GM23248 (cell line): ENCODE measurements at regions not wholly inside any gene's neighbourhood (a gene's known extent, or its start where the extent isn't known, plus 50 kb on each side); places are given as distances from the start of the nearest gene placed in this dataset.

ENCODE experiments used
- DNase-seq: peaks from one replicate; pipeline ENCODE4 v3.0.0-alpha.2; 2015
- H2AFZ ChIP-seq: fragments of 200-600 bp; sonication (generic); 2 replicates; pipeline ENCODE4 v1.6.1; 2016; ENCODE audit warnings: antibody characterized with exemption
- H3F3A ChIP-seq: fragments of 200-600 bp; sonication (generic); 2 replicates; pipeline ENCODE4 v1.6.1; 2016; ENCODE audit warnings: mild to moderate bottlenecking, antibody characterized with exemption, mixed run types; ENCODE audit not compliant: insufficient read depth
- H3K27ac ChIP-seq: fragments of 200-600 bp; sonication (generic); 2 replicates; pipeline ENCODE4 v1.5.1; 2016; ENCODE audit warnings: mild to moderate bottlenecking
- H3K27me3 ChIP-seq: fragments of 200-600 bp; sonication (generic); replicated peaks from 2 replicates; pipeline ENCODE4 v1.6.1; 2016; ENCODE audit warnings: mild to moderate bottlenecking; ENCODE audit not compliant: insufficient read depth
- H3K36me3 ChIP-seq: fragments of 200-600 bp; sonication (generic); 2 replicates; pipeline ENCODE4 v1.6.1; 2016; ENCODE audit warnings: low read depth, mild to moderate bottlenecking
- H3K4me1 ChIP-seq: fragments of 200-600 bp; sonication (generic); 2 replicates; pipeline ENCODE4 v1.6.1; 2016; ENCODE audit warnings: mild to moderate bottlenecking; ENCODE audit not compliant: insufficient read depth
- H3K4me2 ChIP-seq: fragments of 200-600 bp; sonication (generic); one replicate; pipeline ENCODE4 v1.6.1; 2016; ENCODE audit warnings: mild to moderate bottlenecking; ENCODE audit not compliant: unreplicated experiment
- H3K4me3 ChIP-seq: fragments of 200-600 bp; sonication (generic); 2 replicates; pipeline ENCODE4 v1.5.1; 2016; ENCODE audit warnings: mild to moderate bottlenecking
- H3K79me2 ChIP-seq: fragments of 200-600 bp; sonication (generic); 2 replicates; pipeline ENCODE4 v1.6.1; 2016; ENCODE audit warnings: mild to moderate bottlenecking; ENCODE audit not compliant: insufficient read depth
- H3K9ac ChIP-seq: fragments of 200-600 bp; sonication (generic); 2 replicates; pipeline ENCODE4 v1.6.1; 2016; ENCODE audit warnings: mild to moderate bottlenecking
- H3K9me2 ChIP-seq: fragments of 200-600 bp; sonication (generic); 2 replicates; pipeline ENCODE4 v1.6.1; 2016; ENCODE audit warnings: mixed run types, mild to moderate bottlenecking, moderate library complexity; ENCODE audit not compliant: insufficient read depth
- H3K9me3 ChIP-seq: fragments of 200-600 bp; sonication (generic); one replicate; pipeline ENCODE4 v1.6.1; 2017; ENCODE audit warnings: low read depth
- H4K20me1 ChIP-seq: fragments of 200-600 bp; sonication (generic); 2 replicates; pipeline ENCODE4 v1.6.0; 2016; ENCODE audit not compliant: insufficient read depth
- EZH2 ChIP-seq: fragments of 200-600 bp; sonication (generic); IDR thresholded peaks from 2 replicates; pipeline ENCODE4 v1.6.1; 2018; ENCODE audit warnings: antibody characterized with exemption, mild to moderate bottlenecking; ENCODE audit not compliant: insufficient read depth, poor library complexity, severe bottlenecking
- EZH2phosphoT487 ChIP-seq: fragments of 200-600 bp; sonication (generic); IDR thresholded peaks from 2 replicates; pipeline ENCODE4 v1.6.1; 2018; ENCODE audit warnings: antibody characterized with exemption, moderate library complexity, mild to moderate bottlenecking, low read depth; ENCODE audit not compliant: insufficient read depth
- WGBS, 2 experiments: methylation state at CpG; one replicate each; pipeline ENCODE4 v1.1.6; 2015 to 2017; ENCODE audit warnings: low lambda C conversion rate in 2 of 2, low coverage in 1 of 2; ENCODE audit errors: missing lambda C conversion rate in 2 of 2; 5-methylcytosine and 5-hydroxymethylcytosine counted together
- in situ Hi-C: fragments of 300-500 bp; cut with MboI; formaldehyde crosslinking; loops from 2 replicates; pipeline ENCODE4 v1.15.0; 2020

- DNase-seq: no peak
- Histone ChIP-seq H2AFZ (0 out of 2 replicates have a peak overlapping the region, but pooled peaks have one; percentile 13), H3K9me2 (no peaks in the 10 kb centered on the region), H3K27ac (no peak overlapping the region), H4K20me1 (no peaks in the 10 kb centered on the region), H3F3A (peaks cover 23% of the 10 kb centered on the region), H3K79me2 (no peaks in the 10 kb centered on the region), H3K27me3 (no peaks in the 10 kb centered on the region), H3K36me3 (no peaks in the 10 kb centered on the region), H3K9me3 (no peaks in the 10 kb centered on the region), H3K9ac (no peak overlapping the region), H3K4me3 (no peak overlapping the region), H3K4me1 (peaks cover 31% of the 10 kb centered on the region), H3K4me2 (no peak overlapping the region)
- in situ Hi-C loops: no loop called here
- TF ChIP-seq EZH2 (no peak), EZH2phosphoT487 (no peak)
- WGBS, 2 experiments: 42 to 65% methylated on average over 2 of the region's 2 CpGs
Observed at GRCh38 chr2:217650229-217650628, 352.6 kb downstream of the TNS1 start.

DNA sequence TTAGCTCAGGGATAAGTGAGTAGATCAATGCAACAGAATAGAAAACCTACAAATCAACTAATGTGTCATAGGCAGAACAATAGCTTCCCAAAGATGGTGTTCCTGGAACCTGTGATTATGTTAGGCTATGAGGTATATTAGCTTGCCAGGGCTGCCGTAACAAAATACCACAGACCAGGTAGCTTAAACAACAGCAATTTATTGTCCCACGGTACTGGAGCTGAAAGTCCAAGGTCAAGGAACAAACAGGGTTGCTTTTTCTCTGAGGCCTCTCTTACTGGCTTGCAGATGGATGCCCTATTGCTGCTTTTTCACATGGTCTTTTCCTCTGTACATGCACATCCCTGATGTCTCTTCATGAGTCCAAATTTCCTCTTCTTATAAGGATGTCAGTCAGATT lies 354.9 kb downstream of the TNS1 start:
- TF ChIP-seq EZH2: no peak
- no peak for TF ChIP-seq EZH2phosphoT487
- in situ Hi-C loops: no loop called here
- H2AFZ ChIP-seq: no peak overlapping the region
- H3K4me2 ChIP-seq: no peak overlapping the region
- no peak for DNase-seq
- H3K9ac ChIP-seq: no peak overlapping the region
- H3K27me3 ChIP-seq: no peaks in the 10 kb centered on the region
- 91 to 92% methylated on average over 2 of the region's 2 CpGs for WGBS, 2 experiments
- peaks cover 12% of the 10 kb centered on the region for H3F3A ChIP-seq
- no peaks in the 10 kb centered on the region for H4K20me1 ChIP-seq
- H3K79me2 ChIP-seq: no peaks in the 10 kb centered on the region
- peaks cover 18% of the 10 kb centered on the region for H3K4me1 ChIP-seq
- no peaks in the 10 kb centered on the region for H3K36me3 ChIP-seq
- no peaks in the 10 kb centered on the region for H3K9me3 ChIP-seq
- no peak overlapping the region for H3K27ac ChIP-seq
- H3K9me2 ChIP-seq: no peaks in the 10 kb centered on the region
- no peak overlapping the region for H3K4me3 ChIP-seq

DNA sequence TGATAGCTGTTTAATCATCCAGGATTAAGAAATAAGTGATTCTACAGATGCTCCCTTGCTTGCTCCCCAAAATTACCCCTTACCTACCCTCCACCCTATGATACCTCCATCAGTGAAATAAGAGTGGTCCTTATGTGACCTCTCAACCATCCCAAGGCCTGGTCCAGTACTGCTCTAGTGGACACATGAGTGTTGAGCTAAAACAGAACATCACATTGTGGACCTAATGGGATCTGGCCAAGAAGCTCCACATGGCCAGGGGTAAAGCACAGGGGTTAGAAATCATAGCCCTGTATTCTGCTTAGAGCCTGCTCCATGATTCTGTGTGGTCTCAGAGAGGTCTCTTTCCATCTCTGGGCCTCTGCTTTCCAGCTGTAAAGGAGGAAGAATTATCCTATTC lies 355.6 kb downstream of the TNS1 start:
- Histone ChIP-seq H3K9ac (no peak overlapping the region), H4K20me1 (no peaks in the 10 kb centered on the region), H3K9me2 (no peaks in the 10 kb centered on the region), H3K79me2 (no peaks in the 10 kb centered on the region), H3K4me1 (peaks cover 11% of the 10 kb centered on the region), H3K4me2 (no peak overlapping the region), H3K27ac (no peak overlapping the region), H2AFZ (no peak overlapping the region), H3F3A (peaks cover 5% of the 10 kb centered on the region), H3K9me3 (no peaks in the 10 kb centered on the region), H3K36me3 (no peaks in the 10 kb centered on the region), H3K4me3 (no peak overlapping the region), H3K27me3 (no peaks in the 10 kb centered on the region)
- no peak for TF ChIP-seq EZH2phosphoT487
- no peak for DNase-seq
- in situ Hi-C loops: no loop called here

GRCh38 chr2:217645896-217646295 lies 356.9 kb downstream of the TNS1 start:
- H2AFZ ChIP-seq: no peak overlapping the region
- no peaks in the 10 kb centered on the region for H3K9me2 ChIP-seq
- H3K79me2 ChIP-seq: no peaks in the 10 kb centered on the region
- no peaks in the 10 kb centered on the region for H3K27me3 ChIP-seq
- no peaks in the 10 kb centered on the region for H3K36me3 ChIP-seq
- H3K4me2 ChIP-seq: no peak overlapping the region
- H3K27ac ChIP-seq: no peak overlapping the region
- WGBS, 2 experiments: 48 to 50% methylated on average over 1 of the region's 1 CpG
- no peak overlapping the region for H3K9ac ChIP-seq
- H3K4me3 ChIP-seq: no peak overlapping the region
- no peaks in the 10 kb centered on the region for H3K9me3 ChIP-seq
- no peaks in the 10 kb centered on the region for H4K20me1 ChIP-seq
- in situ Hi-C loops: no loop called here
- TF ChIP-seq EZH2: no peak
- no peaks in the 10 kb centered on the region for H3F3A ChIP-seq
- H3K4me1 ChIP-seq: peaks cover 8% of the 10 kb centered on the region
- peak; percentile 55 for DNase-seq

- no peak for TF ChIP-seq EZH2
- no peak for TF ChIP-seq EZH2phosphoT487
- Histone ChIP-seq H3K79me2 (no peaks in the 10 kb centered on the region), H2AFZ (no peak overlapping the region), H3K36me3 (no peaks in the 10 kb centered on the region), H4K20me1 (no peaks in the 10 kb centered on the region), H3K4me1 (0 out of 2 replicates have a peak, but pooled peaks cover 3% of the 10 kb centered on the region), H3K9me2 (no peaks in the 10 kb centered on the region), H3F3A (no peaks in the 10 kb centered on the region), H3K27ac (no peak overlapping the region), H3K9ac (no peak overlapping the region), H3K27me3 (no peaks in the 10 kb centered on the region), H3K9me3 (no peaks in the 10 kb centered on the region), H3K4me3 (no peak overlapping the region), H3K4me2 (no peak overlapping the region)
- WGBS, 2 experiments: 94 to 96% methylated on average over 6 of the region's 6 CpGs
- no peak for DNase-seq
- in situ Hi-C loops: no loop called here
Observed at GRCh38 chr2:217643789-217644301, 358.9 kb downstream of the TNS1 start.
